Body of pancreas (tissue), 4 donors: ENCODE measurements at regions not wholly inside any gene's neighbourhood (a gene's known extent, or its start where the extent isn't known, plus 50 kb on each side); places are given as distances from the start of the nearest gene placed in this dataset.

Experiments used
- POLR2A ChIP-seq, 3 donors: fragments of 450-650 bp; IDR thresholded peaks; one replicate each; pipeline ENCODE4 v1.6.1; 2016; ENCODE audit warnings: antibody characterized with exemption in 3 of 3, mild to moderate bottlenecking in 2 of 3
- TF ChIP-seq, protein P1 (sequence below), 7 experiments: fragments of 450-650 bp in 4 of 7; fragments of 200-600 bp in 3 of 7; sonication (generic) in 3 of 7; IDR thresholded peaks; one replicate each; pipeline ENCODE4 v1.5.1; 2016 to 2019; ENCODE audit warnings: antibody characterized with exemption in 7 of 7

- TF ChIP-seq, protein P1, sequence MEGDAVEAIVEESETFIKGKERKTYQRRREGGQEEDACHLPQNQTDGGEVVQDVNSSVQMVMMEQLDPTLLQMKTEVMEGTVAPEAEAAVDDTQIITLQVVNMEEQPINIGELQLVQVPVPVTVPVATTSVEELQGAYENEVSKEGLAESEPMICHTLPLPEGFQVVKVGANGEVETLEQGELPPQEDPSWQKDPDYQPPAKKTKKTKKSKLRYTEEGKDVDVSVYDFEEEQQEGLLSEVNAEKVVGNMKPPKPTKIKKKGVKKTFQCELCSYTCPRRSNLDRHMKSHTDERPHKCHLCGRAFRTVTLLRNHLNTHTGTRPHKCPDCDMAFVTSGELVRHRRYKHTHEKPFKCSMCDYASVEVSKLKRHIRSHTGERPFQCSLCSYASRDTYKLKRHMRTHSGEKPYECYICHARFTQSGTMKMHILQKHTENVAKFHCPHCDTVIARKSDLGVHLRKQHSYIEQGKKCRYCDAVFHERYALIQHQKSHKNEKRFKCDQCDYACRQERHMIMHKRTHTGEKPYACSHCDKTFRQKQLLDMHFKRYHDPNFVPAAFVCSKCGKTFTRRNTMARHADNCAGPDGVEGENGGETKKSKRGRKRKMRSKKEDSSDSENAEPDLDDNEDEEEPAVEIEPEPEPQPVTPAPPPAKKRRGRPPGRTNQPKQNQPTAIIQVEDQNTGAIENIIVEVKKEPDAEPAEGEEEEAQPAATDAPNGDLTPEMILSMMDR (IDR thresholded peaks at IDR 0.05) = peak; percentile 16 to 55 (median 49)
- no peak for TF ChIP-seq POLR2A (IDR thresholded peaks at IDR 0.05)
Measured at GRCh38 chr5:128674837-128675446, 136.9 kb upstream of the FBN2 start.
